ENCODE measurements at regions not wholly inside any gene's neighbourhood (a gene's known extent, or its start where the extent isn't known, plus 50 kb on each side); places are given as distances from the start of the nearest gene placed in this dataset.

DNA sequence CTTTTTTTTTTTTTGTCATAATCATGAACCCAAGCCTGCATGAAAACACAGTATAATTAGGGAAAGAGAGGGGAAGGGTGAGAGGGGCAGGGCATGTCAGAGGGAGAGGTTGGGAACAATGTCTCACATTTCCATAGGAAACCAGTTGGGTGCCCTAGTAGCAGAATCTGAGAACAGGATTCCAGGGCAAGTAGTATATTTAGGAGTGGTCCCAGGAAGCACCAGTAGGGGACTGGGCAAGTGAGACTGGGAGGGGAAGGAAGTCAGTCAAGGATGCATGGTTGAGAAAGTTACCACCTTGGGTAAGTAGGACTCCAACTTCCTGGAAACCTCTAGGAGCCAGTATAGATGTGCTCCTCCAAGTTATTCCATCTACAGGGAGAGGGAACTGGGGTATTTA, 88.6 kb upstream of the MAFB start:
- H3K4me3 ChIP-seq (ENCODE audit: insufficient read depth, low read depth, low read length): no peak overlapping the region
- no peaks in the 10 kb centered on the region for H3K36me3 ChIP-seq (replicated peaks; ENCODE audit: control insufficient read depth, insufficient read depth, low read length)
- H3K27me3 ChIP-seq (ENCODE audit: control insufficient read depth, insufficient read depth, low read length): no peaks in the 10 kb centered on the region
- DNase-seq: peak; percentile 28

DNA sequence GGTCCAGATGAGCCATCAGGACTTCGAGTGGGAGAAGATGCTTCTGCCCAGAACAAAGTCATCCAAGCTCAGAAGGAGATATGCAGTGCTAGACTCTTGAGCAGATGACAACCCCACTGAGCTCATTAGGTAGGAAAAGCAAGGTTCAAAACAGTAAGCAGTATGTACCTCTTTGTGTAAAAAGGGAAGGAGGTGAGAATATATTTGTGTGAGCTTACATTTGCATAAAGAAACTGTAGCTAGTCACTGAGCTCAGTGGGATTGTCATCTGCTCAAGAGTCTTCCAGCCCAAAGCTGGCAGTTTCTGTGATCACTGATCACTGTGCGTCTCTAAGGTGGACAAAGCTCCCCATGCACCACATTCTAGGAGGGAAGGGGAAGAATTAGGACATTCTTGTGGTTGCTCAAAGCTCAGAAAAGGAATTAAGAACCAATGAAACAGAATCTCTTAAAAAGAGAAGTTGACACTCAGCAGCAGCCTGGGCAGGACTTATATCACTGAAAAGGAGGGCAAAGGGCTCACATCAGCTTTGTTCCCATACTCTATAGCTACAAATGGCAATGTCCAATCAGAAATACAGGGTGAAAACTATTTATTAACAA, 90.0 kb upstream of the MAFB start:
- Histone ChIP-seq H3K4me3 (ENCODE audit: insufficient read depth, low read depth, low read length) (no peak overlapping the region), H3K36me3 (replicated peaks; ENCODE audit: control insufficient read depth, insufficient read depth, low read length) (no peaks in the 10 kb centered on the region), H3K27me3 (ENCODE audit: control insufficient read depth, insufficient read depth, low read length) (no peaks in the 10 kb centered on the region)
- no peak for DNase-seq

- Histone ChIP-seq H3K4me3 (ENCODE audit: insufficient read depth, low read depth, low read length) (no peak overlapping the region), H3K27me3 (ENCODE audit: control insufficient read depth, insufficient read depth, low read length) (no peaks in the 10 kb centered on the region)
These were observed 92.4 kb upstream of the MAFB start for GRCh38 chr20:40781327-40782042.

GRCh38 chr20:40782043-40782368, 93.0 kb upstream of the MAFB start:
- Histone ChIP-seq H3K36me3 (replicated peaks; ENCODE audit: control insufficient read depth, insufficient read depth, low read length) (no peaks in the 10 kb centered on the region), H3K27me3 (ENCODE audit: control insufficient read depth, insufficient read depth, low read length) (no peaks in the 10 kb centered on the region), H3K4me3 (ENCODE audit: insufficient read depth, low read depth, low read length) (no peak overlapping the region)
- DNase-seq: no peak

More at GRCh38 chr20:40781327-40782042, 92.4 kb upstream of the MAFB start:
- DNase-seq: no peak
- no peaks in the 10 kb centered on the region for H3K36me3 ChIP-seq (replicated peaks; ENCODE audit: control insufficient read depth, insufficient read depth, low read length)

DNA sequence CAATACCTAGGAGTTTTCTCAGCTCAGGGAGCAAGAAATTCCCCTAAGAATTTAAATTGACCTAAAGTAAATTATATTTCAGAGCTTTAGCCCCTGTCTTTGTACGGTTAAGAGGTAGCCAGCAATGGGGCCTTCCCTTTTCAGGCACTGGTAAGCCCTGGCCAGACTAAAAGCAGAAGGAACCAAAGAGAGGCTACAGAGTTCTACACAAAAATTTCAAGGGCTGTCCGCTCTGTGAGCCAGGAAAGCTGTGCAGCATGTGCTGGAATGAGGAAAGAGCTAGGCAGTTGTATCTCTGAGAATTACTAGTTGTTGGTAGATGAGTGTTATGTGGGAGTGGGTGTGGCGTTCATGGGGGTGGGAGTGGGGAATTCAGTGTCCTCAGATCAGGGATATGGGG, 96.3 kb upstream of the MAFB start:
- Histone ChIP-seq H3K27me3 (ENCODE audit: control insufficient read depth, insufficient read depth, low read length) (no peaks in the 10 kb centered on the region), H3K4me3 (ENCODE audit: insufficient read depth, low read depth, low read length) (no peak overlapping the region), H3K36me3 (replicated peaks; ENCODE audit: control insufficient read depth, insufficient read depth, low read length) (no peaks in the 10 kb centered on the region)
- no peak for DNase-seq

DNA sequence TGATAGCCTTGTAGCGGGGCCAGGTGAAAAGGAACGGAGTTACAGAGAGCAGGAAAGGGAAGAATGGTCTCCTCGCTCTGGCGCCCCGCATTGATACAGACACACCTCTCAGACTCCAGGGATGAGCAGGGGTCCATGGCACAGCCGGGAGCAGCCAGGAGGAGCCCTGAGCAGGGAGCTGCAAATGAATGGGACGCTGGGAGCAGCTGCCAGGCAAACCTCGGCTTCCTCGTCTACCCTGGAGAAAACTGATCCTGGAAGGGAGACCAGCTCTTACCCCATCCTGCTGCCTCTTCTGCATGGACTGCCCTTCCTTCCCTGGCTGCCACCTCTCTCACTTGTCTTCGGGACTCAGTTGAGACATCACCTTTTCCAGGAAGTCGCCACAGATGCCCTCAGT, 97.3 kb upstream of the MAFB start:
- Histone ChIP-seq H3K4me3 (ENCODE audit: insufficient read depth, low read depth, low read length) (no peak overlapping the region), H3K36me3 (replicated peaks; ENCODE audit: control insufficient read depth, insufficient read depth, low read length) (no peaks in the 10 kb centered on the region), H3K27me3 (ENCODE audit: control insufficient read depth, insufficient read depth, low read length) (no peaks in the 10 kb centered on the region)
- no peak for DNase-seq

GRCh38 chr20:40787941-40788340, 98.9 kb upstream of the MAFB start:
- Histone ChIP-seq H3K36me3 (replicated peaks; ENCODE audit: control insufficient read depth, insufficient read depth, low read length) (no peaks in the 10 kb centered on the region), H3K4me3 (ENCODE audit: insufficient read depth, low read depth, low read length) (no peak overlapping the region), H3K27me3 (ENCODE audit: control insufficient read depth, insufficient read depth, low read length) (no peaks in the 10 kb centered on the region)
- DNase-seq: no peak

GRCh38 chr20:40797425-40797824, 108.4 kb upstream of the MAFB start:
- peak; percentile 66 for DNase-seq
- Histone ChIP-seq H3K27me3 (ENCODE audit: control insufficient read depth, insufficient read depth, low read length) (no peaks in the 10 kb centered on the region), H3K4me3 (ENCODE audit: insufficient read depth, low read depth, low read length) (no peak overlapping the region), H3K36me3 (replicated peaks; ENCODE audit: control insufficient read depth, insufficient read depth, low read length) (no peaks in the 10 kb centered on the region)

DNA sequence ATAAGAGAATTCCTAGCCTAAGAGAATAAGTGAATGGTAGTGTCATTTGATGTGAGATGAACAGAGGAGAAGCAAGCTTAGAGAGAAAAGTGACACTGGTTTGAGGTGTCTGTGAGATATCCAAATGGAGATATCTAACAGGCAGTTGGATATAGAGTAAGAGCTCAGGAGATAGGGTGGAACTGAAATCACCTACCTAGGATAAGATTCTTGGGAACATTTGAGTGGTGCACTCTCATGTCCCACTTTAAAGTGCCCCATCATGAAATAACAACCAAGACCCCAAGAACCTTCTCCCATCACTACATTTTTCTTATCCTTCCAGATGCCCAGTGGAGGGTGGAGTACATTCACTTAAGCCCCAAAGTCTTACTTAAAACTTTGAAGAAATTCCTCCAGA, 109.0 kb upstream of the MAFB start:
- no peak overlapping the region for H3K4me3 ChIP-seq (ENCODE audit: insufficient read depth, low read depth, low read length)
- no peak for DNase-seq
- no peaks in the 10 kb centered on the region for H3K36me3 ChIP-seq (replicated peaks; ENCODE audit: control insufficient read depth, insufficient read depth, low read length)
- no peaks in the 10 kb centered on the region for H3K27me3 ChIP-seq (ENCODE audit: control insufficient read depth, insufficient read depth, low read length)

- H3K36me3 ChIP-seq (replicated peaks; ENCODE audit: control insufficient read depth, insufficient read depth, low read length): no peaks in the 10 kb centered on the region
- H3K27me3 ChIP-seq (ENCODE audit: control insufficient read depth, insufficient read depth, low read length): no peaks in the 10 kb centered on the region
- no peak for DNase-seq
- H3K4me3 ChIP-seq (ENCODE audit: insufficient read depth, low read depth, low read length): no peak overlapping the region
These were observed 113.8 kb upstream of the MAFB start for GRCh38 chr20:40802886-40803285.

GRCh38 chr20:40803381-40803780, 114.3 kb upstream of the MAFB start:
- H3K36me3 ChIP-seq (replicated peaks; ENCODE audit: control insufficient read depth, insufficient read depth, low read length): no peaks in the 10 kb centered on the region
- no peaks in the 10 kb centered on the region for H3K27me3 ChIP-seq (ENCODE audit: control insufficient read depth, insufficient read depth, low read length)
- no peak overlapping the region for H3K4me3 ChIP-seq (ENCODE audit: insufficient read depth, low read depth, low read length)
- DNase-seq: no peak

GRCh38 chr20:40805592-40805991, 116.6 kb upstream of the MAFB start:
- H3K27me3 ChIP-seq (ENCODE audit: control insufficient read depth, insufficient read depth, low read length): no peaks in the 10 kb centered on the region
- no peak for DNase-seq

DNA sequence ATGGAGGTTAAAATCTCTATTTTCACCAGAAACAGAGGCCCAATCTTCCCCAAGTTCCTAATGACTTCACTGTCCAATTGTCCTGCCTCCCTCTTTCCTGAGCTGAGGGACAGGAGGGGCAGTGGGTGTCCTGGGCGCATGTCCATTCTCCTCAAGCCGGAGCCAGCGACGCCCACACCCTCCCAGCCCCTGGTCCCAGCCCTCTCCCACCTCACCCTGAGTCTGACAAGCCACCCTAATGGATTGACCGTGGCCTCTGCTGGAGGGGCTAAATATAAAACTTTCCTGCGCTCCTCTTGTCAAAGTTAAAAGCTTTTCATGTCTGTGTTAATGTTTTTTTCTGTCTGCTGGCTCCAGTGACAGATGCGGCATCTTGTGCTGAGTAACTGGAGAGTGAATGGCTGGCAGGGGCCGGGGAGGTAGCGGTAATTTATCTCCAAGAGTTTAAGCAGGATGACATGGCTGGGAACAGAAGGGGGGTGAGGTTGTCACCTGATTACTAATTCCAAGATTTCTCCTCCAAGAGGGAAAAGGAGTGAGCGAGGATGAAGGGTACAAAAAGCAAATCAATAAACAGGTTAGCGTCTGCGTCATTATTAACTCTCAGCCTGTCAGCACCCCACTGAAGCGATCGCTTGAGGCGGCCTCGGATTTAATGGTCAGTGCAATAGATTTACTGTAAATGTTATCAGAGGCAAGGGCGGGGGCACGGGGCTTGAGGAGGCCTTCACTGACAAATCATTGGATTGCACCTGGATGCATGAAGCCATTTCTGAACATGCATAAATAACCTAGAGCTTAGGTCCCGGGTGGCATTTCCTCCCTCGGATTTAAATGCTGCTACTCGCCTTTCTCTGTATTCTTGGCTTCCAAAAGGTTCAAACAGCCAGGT, 118.1 kb upstream of the MAFB start:
- H3K4me3 ChIP-seq (ENCODE audit: insufficient read depth, low read depth, low read length): no peak overlapping the region
- no peaks in the 10 kb centered on the region for H3K36me3 ChIP-seq (replicated peaks; ENCODE audit: control insufficient read depth, insufficient read depth, low read length)
- DNase-seq: no peak
- no peaks in the 10 kb centered on the region for H3K27me3 ChIP-seq (ENCODE audit: control insufficient read depth, insufficient read depth, low read length)

More at GRCh38 chr20:40805592-40805991, 116.6 kb upstream of the MAFB start:
- Histone ChIP-seq H3K4me3 (ENCODE audit: insufficient read depth, low read depth, low read length) (no peak overlapping the region), H3K36me3 (replicated peaks; ENCODE audit: control insufficient read depth, insufficient read depth, low read length) (no peaks in the 10 kb centered on the region)

DNA sequence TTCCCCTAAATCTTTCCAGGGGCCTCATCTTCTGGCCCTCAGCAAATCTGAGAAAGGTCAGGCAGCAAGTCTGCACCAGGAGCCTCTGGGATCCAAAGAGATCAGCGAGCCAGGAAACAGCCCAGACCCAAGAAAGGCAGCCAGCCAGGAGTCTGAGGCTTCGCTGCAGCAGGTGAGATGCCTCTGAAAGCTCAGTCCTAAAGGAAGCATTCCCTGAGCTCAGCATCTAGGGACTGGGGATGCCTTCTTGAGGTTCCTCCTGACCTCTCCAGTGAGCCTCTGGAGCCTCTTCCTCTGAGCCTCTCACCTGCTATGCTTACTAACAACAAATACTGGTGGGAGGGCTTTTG, 118.8 kb upstream of the MAFB start:
- no peaks in the 10 kb centered on the region for H3K36me3 ChIP-seq (replicated peaks; ENCODE audit: control insufficient read depth, insufficient read depth, low read length)
- no peak overlapping the region for H3K4me3 ChIP-seq (ENCODE audit: insufficient read depth, low read depth, low read length)
- DNase-seq: no peak
- H3K27me3 ChIP-seq (ENCODE audit: control insufficient read depth, insufficient read depth, low read length): no peaks in the 10 kb centered on the region

- Histone ChIP-seq H3K4me3 (ENCODE audit: insufficient read depth, low read depth, low read length) (no peak overlapping the region), H3K36me3 (replicated peaks; ENCODE audit: control insufficient read depth, insufficient read depth, low read length) (no peaks in the 10 kb centered on the region), H3K27me3 (ENCODE audit: control insufficient read depth, insufficient read depth, low read length) (no peaks in the 10 kb centered on the region)
- no peak for DNase-seq
These were observed 119.9 kb upstream of the MAFB start for GRCh38 chr20:40808936-40809335.
